CD1c-positive myeloid dendritic cell (primary cell): ENCODE measurements at regions not wholly inside any gene's neighbourhood (a gene's known extent, or its start where the extent isn't known, plus 50 kb on each side); places are given as distances from the start of the nearest gene placed in this dataset.
"Not testable (repeated sequence)": the region's sequence is repeated elsewhere in the genome, so short reads cannot be mapped to it uniquely, and the experiment has no call there.

Experiments used
- DNase-seq: peaks from one replicate; pipeline ENCODE4 v3.0.0-alpha.2; 2016; ENCODE audit errors: extremely low spot score

DNA sequence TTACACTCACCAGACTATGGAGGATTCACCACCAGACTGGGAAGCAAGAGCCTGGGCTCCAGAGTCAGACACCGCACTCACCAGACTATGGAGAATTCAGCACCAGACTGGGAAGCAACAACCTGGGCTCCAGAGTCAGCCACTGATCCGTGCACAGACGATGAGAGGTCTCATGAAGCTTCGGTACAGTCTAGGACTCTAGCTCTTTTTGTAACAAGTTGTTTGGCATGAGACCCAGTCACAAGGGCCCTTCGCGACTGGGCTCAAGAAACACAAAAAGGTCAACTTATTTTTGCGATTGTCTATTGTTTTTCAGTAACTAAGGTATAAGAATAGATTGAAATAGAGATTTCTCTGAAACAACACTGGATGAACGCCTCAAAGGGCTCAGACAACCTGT, 192.7 kb upstream of the ADAMTSL1 start:
- no peak for DNase-seq

DNA sequence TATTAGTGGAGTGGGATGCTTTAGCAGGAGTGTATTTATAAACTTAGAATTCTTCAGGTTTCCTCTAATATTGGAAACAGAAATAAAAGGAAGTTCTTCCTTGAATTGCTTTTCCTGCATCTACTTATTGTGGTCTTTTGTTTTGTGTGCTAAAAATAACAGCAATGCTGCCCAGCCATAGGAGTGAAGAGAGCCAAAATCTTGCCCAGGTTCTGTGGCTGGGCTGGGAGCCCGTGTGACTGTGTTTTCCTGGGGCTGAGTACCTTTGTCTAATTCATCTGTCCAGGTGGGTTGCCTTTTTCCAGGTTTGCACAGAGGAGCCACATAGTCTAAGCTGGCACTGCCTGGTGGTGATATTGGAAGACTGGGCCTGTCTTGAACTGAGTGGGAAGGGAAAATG, 179.7 kb upstream of the ADAMTSL1 start:
- no peak for DNase-seq

DNA sequence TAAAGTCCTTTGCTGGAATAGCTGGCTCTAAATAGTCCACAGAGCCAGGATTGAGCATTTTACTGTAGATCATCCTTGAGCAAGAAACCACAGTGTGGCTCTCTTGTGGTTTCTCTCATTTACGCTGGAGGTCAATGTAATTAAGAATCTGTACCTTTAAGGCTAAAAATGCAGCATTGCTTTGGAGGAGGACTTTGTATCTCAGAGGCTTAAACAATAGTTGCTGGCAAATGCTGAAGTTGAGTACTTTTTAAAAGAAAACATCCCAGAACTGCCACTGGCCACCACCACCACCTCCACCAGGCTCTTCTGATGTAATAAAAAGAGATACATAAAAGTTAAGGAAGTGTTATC, 177.3 kb upstream of the ADAMTSL1 start:
- no peak for DNase-seq

DNA sequence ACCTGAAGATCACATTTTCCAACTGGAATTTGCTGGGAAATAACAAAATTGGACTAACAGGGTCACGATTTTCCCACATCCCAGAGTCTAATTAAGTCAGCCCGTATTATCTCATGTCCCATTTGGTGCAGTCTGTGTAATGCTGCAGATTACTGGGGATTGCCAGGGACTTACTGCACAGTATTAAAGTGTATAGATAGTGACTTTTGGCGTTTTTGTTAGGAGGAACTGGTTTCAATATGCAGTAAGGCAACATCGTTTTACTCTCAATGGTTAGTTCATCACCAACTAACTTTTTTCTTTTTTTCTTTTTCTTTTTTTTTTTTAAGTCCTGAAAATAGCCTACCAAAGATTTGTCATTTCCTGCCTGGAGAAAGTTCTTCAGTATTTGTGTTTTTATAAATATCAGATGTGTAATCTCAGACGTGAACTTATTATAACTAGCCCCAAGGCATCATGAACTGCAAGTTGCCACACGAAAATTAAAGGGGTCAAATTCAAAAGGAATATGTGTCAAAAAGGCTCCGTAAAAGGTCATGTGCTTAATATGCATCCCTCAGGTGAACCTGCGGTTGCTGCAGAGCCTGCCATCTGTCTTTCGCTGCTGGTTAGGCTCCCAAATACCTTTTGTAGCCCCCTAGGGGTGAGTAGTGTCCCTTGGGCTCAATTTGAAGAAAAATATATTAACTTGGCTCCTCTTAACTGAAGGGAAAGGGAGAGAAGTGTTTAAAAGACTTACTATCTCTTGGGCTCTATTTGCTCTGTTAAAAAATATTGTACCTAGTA, 176.7 kb upstream of the ADAMTSL1 start:
- no peak for DNase-seq

DNA sequence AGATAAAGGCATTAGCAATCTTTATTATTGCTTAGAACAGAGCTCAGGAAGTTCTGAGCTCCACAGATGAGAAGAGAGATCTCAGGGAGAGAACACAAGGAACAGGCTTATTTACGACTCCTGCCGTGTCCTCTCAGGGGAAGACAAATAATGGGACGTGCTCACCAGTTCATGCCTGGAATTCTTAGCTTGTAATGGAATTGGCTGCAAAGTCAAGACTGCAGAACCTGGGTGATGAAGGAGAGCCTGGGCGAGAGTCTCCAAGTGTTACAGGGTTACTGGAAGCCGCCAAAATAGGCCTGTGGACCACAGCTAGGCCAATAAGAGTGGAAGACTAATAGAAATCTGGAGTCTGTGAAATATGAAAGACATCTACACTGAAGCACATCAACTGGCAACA, 174.5 kb upstream of the ADAMTSL1 start:
- DNase-seq, result no peak

DNA sequence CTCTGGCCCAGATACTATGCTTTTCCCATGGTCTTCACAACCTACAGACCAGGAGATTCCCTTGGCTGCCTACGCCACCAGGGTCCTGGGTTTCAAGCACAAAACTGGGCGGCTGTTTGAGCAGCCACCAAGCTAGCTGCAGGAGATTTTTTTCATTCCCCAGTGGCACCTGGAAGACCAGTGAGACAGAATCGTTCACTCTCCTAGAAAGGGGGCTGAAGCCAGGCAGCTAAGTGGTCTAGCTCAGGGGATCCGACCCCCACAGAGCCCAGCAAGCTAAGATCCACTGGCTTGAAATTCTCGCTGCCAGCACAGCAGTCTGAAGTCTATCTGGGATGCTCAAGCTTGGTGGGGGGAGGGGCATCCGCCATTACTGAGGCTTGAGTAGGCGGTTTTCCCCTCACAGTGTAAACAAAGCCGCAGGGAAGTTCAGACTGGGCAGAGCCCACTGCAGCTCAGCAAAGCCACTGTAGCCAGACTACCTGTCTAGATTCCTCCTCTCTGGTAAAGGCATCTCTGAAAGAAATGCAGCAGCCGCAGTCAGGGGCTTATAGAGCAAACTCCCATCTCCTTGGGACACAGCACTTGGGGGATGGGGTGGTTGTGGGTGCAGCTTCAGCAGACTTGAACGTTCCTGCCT, 168.7 kb upstream of the ADAMTSL1 start:
- DNase-seq, result not testable (repeated sequence)

DNA sequence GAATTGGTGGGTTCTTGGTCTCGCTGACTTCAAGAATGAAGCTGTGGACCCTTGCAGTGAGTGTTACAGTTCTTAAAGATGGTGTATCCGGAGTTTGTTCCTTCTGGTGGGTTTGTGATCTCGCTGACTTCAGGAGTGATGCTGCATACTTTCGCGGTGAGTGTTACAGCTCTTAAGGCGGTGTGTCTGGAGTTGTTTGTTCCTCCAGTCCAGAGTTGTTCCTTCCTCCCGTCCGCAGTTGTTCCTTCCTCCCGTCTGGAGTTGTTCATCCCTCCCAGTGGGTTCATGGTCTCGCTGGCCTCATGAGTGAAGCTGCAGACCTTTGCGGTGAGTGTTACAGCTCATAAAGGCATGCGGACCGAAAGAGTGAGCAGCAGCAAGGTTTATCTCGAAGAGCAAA, 159.6 kb upstream of the ADAMTSL1 start:
- DNase-seq, result no peak

DNA sequence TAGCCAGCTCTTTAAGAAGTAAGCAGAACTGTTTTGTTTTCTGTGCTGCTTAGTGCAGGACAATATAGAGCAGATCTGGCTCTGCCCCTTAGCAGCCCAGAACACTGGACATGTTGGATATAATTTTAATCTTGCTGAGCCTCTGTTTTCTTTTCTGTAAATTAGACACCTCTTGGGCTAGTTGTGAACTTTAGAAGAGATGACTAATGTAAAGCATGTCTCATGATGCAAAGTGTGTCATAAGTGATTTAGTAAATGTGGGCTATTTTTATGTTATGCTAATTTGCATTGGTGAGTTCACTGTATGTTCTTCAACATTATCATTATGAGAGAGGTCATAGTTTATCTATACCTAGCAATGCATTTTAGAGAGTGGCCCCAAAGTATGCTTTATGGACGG, 156.1 kb upstream of the ADAMTSL1 start:
- DNase-seq, result no peak

DNA sequence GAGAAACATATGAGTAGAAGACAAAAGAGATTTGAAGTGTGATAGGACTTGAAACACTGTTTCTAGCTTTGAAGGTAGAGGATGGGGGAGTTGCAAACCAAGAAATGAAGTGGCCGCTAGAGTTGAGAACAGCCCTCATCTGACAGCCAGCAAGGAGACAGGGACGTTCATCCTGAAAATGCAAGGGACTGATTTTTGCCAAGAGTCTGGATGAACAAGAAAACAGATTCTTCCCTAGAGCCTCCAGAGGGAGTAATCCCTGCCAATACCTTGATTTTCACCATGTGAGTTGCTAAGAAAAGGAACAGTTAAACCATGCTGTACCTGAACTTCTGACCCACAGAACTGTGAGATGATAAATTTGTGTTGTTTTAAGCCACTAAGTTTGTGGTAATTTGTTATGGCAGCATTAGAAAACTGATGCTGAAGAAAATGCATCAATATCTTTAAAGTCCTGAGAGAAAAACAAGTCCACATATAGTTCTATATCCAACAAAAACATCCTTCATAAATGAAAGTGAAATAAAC, 154.0 kb upstream of the ADAMTSL1 start:
- no peak for DNase-seq

DNA sequence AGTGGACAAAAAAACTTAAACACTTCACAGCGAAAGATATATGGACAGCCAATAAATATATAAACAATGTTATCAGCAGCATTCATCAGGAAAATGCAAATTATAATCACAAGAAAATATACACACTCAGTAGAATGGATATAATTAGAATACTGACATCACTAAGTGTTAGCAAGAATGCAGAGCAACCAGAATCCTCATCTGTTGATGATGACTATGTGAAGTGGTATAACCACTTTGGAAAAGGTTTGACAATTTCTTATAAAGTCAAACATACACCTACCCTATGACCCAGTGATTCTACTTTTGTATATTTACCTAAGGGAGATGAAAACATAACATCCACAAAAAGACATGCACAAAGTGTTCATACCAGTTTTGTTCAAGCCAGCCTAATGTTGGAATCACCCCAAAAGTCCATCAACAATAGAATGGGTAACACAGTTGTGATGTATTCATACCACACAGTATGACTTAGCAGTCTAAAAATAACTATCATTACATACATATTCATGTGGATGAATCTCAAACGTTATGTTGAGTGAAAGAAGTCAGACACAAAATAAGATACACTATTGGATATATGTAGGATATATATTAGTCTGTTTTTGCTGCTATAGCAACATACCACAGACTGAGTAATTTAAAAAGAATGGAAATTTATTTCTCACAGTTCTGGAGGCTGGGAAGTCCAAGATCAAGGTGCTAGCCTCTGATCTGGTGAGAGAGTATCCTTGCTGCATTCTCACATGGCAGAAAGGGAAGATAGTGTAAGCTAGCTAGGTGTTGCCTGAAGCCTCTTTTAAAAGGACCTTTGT, 148.8 kb upstream of the ADAMTSL1 start:
- no peak for DNase-seq

DNA sequence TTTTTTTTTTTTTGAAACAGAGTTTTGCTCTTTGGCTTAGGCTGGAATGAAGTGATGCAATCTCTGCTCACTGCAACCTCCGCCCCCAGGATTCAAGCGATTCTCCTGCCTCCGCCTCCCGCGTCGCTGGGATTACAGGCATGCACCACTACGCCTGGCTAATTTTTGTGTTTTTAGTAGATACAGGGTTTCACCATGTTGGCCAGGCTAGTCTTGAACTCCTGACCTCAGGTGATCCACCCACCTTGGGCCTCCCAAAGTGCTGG, 148.3 kb upstream of the ADAMTSL1 start:
- not testable (repeated sequence) for DNase-seq

DNA sequence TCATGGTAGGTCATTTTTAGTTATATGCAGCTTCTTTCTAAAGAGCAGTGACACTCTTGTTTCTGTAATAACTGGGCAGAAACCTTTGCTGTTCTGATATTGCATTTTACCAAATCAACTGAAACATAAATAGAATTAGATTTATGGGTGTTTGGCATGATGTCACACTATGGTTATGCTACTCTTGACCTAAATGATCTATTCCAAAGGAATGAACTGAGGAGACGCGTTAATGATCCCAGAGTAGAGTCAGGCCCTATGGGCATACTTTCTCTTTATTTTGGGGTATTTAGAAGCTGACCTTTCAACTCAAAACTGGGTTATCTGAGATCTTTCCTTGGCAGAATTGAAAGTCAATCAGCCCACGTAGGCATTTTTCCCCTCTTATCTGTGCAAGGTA, 146.8 kb upstream of the ADAMTSL1 start:
- no peak for DNase-seq

DNA sequence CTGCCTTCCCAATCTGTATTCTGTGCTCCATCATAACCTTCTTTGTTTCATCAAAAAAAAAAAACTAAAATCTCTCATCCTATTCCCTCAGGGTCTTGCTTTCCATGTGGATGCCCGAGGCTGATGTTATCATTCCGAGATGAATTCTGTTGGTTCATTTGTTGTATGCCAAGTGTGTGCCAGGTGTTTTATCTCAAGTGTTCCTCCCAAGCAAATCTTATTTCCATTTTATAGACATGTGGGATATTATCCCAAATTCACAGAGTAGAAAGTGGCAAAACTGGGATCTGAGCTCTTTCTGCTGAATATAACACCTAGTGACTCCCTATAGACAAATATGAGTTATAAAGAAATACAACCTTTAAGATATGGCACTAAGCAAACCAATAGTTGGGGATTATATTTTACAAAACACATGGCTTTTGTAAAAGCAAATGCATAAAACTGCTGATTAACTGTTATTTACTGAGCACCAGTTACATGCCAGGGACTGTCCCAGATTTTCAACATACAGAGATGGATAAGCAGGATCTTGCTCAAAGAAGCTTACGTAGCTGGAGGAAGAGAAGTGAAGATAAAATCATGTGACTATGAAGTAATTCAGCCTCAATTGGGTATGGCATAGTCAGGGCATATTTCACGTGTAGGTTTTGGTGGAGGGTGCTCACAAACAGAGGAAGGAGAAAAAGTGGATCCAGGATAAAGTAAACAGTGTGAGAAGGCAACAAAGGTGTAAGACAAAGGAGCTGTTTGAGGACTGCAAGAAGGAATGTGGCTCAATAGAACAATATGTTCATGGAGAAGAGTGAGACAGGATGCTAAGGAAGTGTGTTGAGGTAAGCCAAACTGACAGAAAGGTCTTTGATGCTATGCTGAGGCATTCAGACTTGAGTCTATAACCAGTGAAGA, 143.3 kb upstream of the ADAMTSL1 start:
- no peak for DNase-seq

DNA sequence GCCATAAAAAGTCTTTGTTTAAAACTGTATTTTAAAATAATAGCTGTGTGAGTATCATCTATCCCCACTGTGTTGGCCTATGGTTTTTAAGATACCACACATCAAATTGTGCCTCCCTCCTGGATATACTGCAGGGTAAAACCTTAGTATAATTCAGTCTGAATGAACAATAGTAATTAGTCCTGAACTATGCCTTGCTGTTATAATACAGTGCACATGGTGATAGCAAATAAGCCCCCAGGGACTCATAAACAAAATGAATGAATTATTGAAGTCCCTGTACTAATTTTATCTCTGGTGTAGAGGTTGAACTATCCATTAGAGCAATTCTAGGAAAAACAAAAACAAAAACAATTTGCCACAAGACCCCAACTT, 142.7 kb upstream of the ADAMTSL1 start:
- no peak for DNase-seq

DNA sequence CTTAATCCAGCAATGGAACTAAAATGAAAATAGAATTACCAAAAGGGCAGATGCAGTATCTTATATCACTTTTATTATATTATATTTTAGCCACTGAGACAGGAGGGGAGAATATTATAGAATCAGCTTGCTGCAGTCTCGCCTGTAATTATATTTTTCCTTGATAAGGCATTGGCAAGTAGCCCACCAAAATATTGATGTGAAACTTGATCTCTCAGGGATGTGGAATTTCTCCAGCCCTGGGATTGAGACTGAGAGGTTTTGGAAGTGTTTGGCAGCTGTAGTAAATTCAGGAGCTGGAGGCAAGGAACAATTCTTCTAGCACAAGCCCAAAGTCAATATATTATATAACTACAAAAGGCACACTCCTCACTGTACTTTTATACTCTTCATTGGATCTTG, 142.1 kb upstream of the ADAMTSL1 start:
- DNase-seq, result no peak

DNA sequence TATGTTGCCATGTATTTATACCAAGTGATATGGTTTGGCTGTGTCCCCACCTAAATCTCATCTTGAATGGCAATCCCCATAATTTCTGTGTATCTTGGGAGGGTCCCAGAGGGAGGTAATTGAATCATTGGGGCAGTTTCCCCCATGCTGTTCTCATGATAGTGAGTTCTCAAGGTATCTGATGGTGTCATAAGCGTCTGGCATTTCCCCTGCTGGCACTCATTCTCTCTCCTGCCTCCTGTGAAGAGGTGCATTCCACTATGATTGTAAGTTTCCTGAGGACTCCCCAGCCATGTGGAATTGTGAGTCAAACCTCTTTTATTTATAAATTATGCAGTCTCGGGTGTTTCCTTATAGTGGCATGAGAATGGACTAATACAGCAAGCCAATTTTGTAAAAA, 140.8 kb upstream of the ADAMTSL1 start:
- no peak for DNase-seq

DNA sequence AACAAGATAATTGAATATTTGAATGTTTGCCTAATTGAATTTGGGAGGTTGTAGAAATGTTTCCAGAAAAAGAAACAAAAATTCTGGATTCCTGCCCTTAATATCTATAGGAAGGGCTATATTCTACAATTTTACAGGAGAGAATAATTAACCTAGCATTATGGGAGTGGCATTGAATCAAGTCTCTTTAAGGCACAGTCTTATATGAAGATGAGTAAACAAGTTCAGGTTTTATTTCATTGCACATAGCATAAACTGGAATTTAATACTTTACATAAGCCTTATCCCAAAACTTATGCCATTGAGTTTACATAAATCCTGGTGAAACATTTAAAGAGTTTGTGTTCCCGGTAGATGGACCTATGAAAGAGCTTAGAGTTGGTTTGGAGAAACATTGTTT, 138.1 kb upstream of the ADAMTSL1 start:
- DNase-seq, result no peak

DNA sequence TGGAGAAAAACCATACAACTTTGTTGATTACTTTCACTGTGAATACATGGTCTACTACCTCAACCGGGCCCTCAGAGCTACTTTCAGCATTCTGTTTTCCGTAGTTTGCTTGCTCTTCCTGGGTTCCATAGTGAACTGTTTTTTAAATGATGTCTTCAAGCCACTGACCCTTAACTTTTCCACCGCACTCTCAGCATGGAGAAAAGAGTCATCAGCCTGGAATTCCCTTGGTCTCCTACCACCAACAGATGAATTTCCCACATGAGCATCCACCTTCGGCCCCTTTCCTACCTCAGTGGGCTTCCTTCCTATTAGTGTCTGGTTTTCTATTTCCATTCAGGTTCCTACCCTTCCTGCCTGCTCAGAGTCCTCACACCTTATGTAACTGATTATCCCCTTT, 135.9 kb upstream of the ADAMTSL1 start:
- no peak for DNase-seq

DNA sequence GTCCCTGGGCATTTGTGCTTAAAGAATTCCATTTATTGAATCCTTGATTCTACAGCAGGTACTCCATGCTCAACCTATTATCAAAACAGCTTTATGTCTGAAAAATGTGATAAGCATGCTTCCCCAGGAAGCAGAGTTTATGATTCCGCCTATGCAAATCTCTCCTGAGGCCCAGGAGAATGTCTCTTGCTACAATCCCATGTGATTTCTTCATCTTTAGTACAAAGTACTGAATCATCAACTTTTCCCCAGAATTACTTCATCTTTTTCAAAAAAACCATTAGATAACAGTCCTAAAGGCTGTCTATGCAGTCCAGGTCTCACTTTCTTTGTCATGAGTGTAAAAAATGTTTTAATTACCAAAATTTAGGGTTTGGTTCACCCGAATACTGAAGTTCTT, 130.2 kb upstream of the ADAMTSL1 start:
- no peak for DNase-seq

DNA sequence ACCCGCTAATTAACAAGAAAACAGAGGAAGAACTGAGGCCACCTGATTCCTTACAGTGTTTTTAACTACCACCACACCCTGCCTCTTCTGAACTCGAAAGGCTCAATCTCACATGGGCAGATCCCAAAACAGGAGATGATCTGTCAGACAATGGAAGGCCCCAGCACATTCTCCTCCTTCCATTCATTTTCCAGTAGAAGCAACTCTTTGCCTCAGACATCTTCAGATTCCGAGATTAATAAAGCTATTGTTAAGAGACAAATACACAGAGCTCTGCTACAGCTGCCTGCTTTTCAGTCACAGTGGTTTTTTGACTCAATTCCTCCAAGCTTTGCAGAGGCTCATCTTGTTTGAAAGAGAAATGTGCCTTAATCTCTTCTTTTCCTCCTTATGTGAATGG, 127.2 kb upstream of the ADAMTSL1 start:
- DNase-seq, result no peak

DNA sequence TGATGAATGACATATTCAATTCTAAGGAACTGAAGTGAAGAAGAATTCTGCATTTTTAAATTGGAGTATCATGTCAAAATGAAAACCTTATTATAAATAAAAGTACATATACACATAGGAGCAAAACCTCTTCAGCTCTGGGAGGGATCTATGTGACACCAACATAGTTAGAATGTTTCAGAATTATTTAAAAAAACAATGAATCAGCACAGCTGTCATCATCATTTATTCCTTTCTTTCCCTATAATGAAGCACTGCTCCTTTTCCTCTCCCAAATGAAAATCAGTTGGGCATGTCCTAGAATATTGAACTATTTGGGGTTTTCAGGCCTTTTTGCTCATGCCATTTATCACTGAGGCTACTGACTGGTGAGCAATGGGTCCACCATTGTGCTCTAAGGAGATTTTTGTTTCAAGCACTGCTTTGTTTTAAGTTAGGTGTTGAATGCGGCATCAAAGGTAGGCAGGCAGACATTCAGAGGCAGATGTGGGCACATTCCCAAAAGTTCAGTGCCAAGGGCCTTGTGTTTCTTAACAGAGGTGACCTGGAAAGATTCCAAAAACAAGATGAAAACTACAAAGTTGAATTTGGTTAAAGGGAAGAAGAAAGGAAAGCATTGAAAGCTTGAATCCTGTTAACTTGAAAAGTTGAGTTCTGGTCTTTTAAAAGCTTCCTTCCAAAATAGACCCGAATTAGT, 126.4 kb upstream of the ADAMTSL1 start:
- DNase-seq, result no peak
